K562 (cell line): ENCODE measurements at regions not wholly inside any gene's neighbourhood (a gene's known extent, or its start where the extent isn't known, plus 50 kb on each side); places are given as distances from the start of the nearest gene placed in this dataset.

Experiments used
- CBFA2T2 ChIP-seq: fragments of 450-650 bp; conservative IDR thresholded peaks from 2 replicates; pipeline ENCODE4 v1.6.1; 2017; ENCODE audit warnings: mild to moderate bottlenecking
- COPS2 ChIP-seq: fragments of 450-650 bp; conservative IDR thresholded peaks from 2 replicates; pipeline ENCODE4 v1.6.1; 2016; ENCODE audit warnings: mild to moderate bottlenecking, moderate library complexity
- ELF1 ChIP-seq: fragments of 200-800 bp; sonication (Bioruptor generic); IDR thresholded peaks from 2 replicates; pipeline ENCODE4 v1.6.1; 2016; ENCODE audit warnings: missing genetic modification characterization, missing compliant biosample characterization
- HEY1 ChIP-seq: fragments of 250-450 bp; sonication (Bioruptor Pico); IDR thresholded peaks from 2 replicates; pipeline ENCODE4 v1.5.0; 2020; ENCODE audit warnings: mild to moderate bottlenecking, moderate library complexity, borderline replicate concordance
- HIVEP1 ChIP-seq: fragments of 250-450 bp; sonication (Bioruptor Pico); IDR thresholded peaks from 2 replicates; pipeline ENCODE4 v1.4.0; 2020; ENCODE audit warnings: mild to moderate bottlenecking
- KLF13 ChIP-seq: fragments of 450-650 bp; IDR thresholded peaks from 2 replicates; pipeline ENCODE4 v1.6.1; 2016; ENCODE audit warnings: missing genetic modification characterization, low read depth, mild to moderate bottlenecking, missing compliant biosample characterization, moderate library complexity, borderline replicate concordance
- MCM3 ChIP-seq: fragments of 450-650 bp; IDR thresholded peaks from 2 replicates; pipeline ENCODE4 v1.6.1; 2016
- MTF1 ChIP-seq: fragments of 250-450 bp; sonication (Bioruptor Pico); IDR thresholded peaks from 2 replicates; pipeline ENCODE4 v1.9.0; 2021; ENCODE audit warnings: moderate library complexity, mild to moderate bottlenecking, inconsistent platforms, borderline replicate concordance
- NFRKB ChIP-seq: fragments of 450-650 bp; IDR thresholded peaks from 2 replicates; pipeline ENCODE4 v1.6.1; 2016; ENCODE audit warnings: low read depth
- NR2C1 ChIP-seq, 2 experiments: fragments of 450-650 bp; IDR thresholded peaks; 2 replicates each; pipeline ENCODE4 v1.6.1; 2017; ENCODE audit warnings: mild to moderate bottlenecking in 2 of 2, antibody characterized with exemption in 1 of 2, inconsistent platforms in 1 of 2, missing compliant biosample characterization in 1 of 2, missing genetic modification characterization in 1 of 2
- PHB ChIP-seq: fragments of 250-450 bp; sonication (Bioruptor Pico); IDR thresholded peaks from 2 replicates; pipeline ENCODE4 v1.5.0; 2021
- PRMT5 ChIP-seq: sonication (generic); formaldehyde crosslinking; IDR thresholded peaks from 2 replicates; pipeline ENCODE4 v1.5.0; 2020; ENCODE audit warnings: missing genetic modification reagents
- TCF3 ChIP-seq: sonication (generic); formaldehyde crosslinking; IDR thresholded peaks from 2 replicates; pipeline ENCODE4 v1.4.0; 2020; ENCODE audit warnings: mild to moderate bottlenecking, missing genetic modification reagents
- ZBTB8A ChIP-seq: fragments of 450-650 bp; IDR thresholded peaks from 2 replicates; pipeline ENCODE4 v1.6.1; 2018; ENCODE audit warnings: mild to moderate bottlenecking, moderate library complexity; ENCODE audit not compliant: partially characterized antibody
- ZFP30 ChIP-seq: fragments of 250-450 bp; sonication (Bioruptor Pico); IDR thresholded peaks from 2 replicates; pipeline ENCODE4 v1.8.0; 2022; ENCODE audit warnings: moderate library complexity, mild to moderate bottlenecking, inconsistent platforms, borderline replicate concordance
- ZNF584 ChIP-seq: fragments of 200-800 bp; sonication (Bioruptor generic); IDR thresholded peaks from 2 replicates; pipeline ENCODE4 v1.6.1; 2016; ENCODE audit warnings: low read depth, mild to moderate bottlenecking, missing genetic modification characterization, missing compliant biosample characterization
- ZNF644 ChIP-seq: fragments of 200-800 bp; sonication (Bioruptor generic); IDR thresholded peaks from 2 replicates; pipeline ENCODE4 v1.6.1; 2016; ENCODE audit warnings: low read depth, missing genetic modification characterization, missing compliant biosample characterization
- TF ChIP-seq, protein P1 (sequence below): sonication (generic); formaldehyde crosslinking; IDR thresholded peaks from 2 replicates; pipeline ENCODE4 v1.8.0; 2022; ENCODE audit warnings: mild to moderate bottlenecking, missing genetic modification reagents
- TF ChIP-seq, protein P2 (sequence below): fragments of 450-650 bp; IDR thresholded peaks from 2 replicates; pipeline ENCODE4 v1.6.1; 2016; ENCODE audit warnings: borderline replicate concordance
- TF ChIP-seq, protein P3 (sequence below): fragments of 450-650 bp; conservative IDR thresholded peaks from 2 replicates; pipeline ENCODE4 v1.6.1; 2016; ENCODE audit warnings: missing genetic modification characterization, low read depth, mild to moderate bottlenecking, missing compliant biosample characterization, moderate library complexity
- TF ChIP-seq, protein P4 (sequence below): fragments of 250-450 bp; sonication (Bioruptor Pico); IDR thresholded peaks from 2 replicates; pipeline ENCODE4 v1.4.0; 2020; ENCODE audit warnings: mild to moderate bottlenecking, moderate library complexity
- TF ChIP-seq, protein P5 (sequence below): sonication (generic); formaldehyde crosslinking; IDR thresholded peaks from 2 replicates; pipeline ENCODE4 v1.8.0; 2022; ENCODE audit warnings: missing genetic modification reagents, mild to moderate bottlenecking, moderate library complexity, borderline replicate concordance

DNA sequence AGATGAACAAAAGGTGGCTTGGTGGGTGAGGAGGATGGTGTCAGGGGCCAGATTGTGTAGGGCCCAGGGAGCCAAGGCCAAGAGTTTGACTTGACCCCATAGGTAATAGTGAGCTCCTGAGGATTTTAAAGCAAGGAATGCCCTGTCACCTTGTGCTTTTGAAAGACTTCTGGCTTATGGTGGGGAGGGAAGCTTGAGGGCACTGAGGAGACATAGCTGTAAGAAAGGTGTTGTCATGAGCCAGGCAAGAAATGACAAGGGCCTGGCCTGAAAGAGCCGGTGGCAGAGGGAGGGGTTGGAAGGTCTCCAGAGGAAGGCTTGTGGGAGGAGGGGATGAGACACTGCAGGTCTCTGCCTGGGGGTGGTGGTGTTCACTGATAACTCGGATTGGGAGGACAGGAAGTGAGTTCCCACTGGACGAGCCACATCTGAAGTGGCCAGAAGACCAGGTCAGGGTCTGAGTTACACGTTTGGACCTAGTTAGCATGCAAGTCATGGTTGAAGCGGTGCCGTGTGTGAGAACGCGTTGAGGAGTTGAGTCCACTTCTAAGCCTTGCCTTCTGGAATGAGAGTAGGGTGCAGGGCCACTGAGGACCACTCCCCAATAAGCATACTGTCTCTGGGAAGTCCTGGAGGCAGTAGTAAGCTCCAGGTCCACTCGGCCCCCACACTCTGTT, 64.3 kb downstream of the TET3 start (continued):
- TF ChIP-seq, protein P1, sequence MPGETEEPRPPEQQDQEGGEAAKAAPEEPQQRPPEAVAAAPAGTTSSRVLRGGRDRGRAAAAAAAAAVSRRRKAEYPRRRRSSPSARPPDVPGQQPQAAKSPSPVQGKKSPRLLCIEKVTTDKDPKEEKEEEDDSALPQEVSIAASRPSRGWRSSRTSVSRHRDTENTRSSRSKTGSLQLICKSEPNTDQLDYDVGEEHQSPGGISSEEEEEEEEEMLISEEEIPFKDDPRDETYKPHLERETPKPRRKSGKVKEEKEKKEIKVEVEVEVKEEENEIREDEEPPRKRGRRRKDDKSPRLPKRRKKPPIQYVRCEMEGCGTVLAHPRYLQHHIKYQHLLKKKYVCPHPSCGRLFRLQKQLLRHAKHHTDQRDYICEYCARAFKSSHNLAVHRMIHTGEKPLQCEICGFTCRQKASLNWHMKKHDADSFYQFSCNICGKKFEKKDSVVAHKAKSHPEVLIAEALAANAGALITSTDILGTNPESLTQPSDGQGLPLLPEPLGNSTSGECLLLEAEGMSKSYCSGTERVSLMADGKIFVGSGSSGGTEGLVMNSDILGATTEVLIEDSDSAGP (CRISPR knock-in tag) = no peak
- TF ChIP-seq PRMT5 (CRISPR knock-in tag) (no peak), ZNF584 (CRISPR knock-in tag) (0 out of 2 replicates have a peak, but pooled peaks have one; percentile 33), ZNF644 (tag) (no peak), PHB (CRISPR knock-in tag) (no peak), MCM3 (no peak), KLF13 (tag) (no peak), ZBTB8A (no peak), ZFP30 (no peak), ELF1 (0 out of 2 replicates have a peak, but pooled peaks have one; percentile 32), MTF1 (CRISPR knock-in tag) (no peak), CBFA2T2 (peak; percentile 90), NR2C1 (IDR thresholded peaks at IDR 0.05) (no peak), NR2C1 (tag; IDR thresholded peaks at IDR 0.05) (no peak), COPS2 (no peak), TCF3 (CRISPR knock-in tag) (peak; percentile 90), HIVEP1 (0 out of 2 replicates have a peak, but pooled peaks have one; percentile 15), HEY1 (CRISPR knock-in tag) (no peak), NFRKB (no peak)
- TF ChIP-seq, protein P2, sequence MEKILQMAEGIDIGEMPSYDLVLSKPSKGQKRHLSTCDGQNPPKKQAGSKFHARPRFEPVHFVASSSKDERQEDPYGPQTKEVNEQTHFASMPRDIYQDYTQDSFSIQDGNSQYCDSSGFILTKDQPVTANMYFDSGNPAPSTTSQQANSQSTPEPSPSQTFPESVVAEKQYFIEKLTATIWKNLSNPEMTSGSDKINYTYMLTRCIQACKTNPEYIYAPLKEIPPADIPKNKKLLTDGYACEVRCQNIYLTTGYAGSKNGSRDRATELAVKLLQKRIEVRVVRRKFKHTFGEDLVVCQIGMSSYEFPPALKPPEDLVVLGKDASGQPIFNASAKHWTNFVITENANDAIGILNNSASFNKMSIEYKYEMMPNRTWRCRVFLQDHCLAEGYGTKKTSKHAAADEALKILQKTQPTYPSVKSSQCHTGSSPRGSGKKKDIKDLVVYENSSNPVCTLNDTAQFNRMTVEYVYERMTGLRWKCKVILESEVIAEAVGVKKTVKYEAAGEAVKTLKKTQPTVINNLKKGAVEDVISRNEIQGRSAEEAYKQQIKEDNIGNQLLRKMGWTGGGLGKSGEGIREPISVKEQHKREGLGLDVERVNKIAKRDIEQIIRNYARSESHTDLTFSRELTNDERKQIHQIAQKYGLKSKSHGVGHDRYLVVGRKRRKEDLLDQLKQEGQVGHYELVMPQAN = 0 out of 2 replicates have a peak, but pooled peaks have one; percentile 34
- TF ChIP-seq, protein P3, sequence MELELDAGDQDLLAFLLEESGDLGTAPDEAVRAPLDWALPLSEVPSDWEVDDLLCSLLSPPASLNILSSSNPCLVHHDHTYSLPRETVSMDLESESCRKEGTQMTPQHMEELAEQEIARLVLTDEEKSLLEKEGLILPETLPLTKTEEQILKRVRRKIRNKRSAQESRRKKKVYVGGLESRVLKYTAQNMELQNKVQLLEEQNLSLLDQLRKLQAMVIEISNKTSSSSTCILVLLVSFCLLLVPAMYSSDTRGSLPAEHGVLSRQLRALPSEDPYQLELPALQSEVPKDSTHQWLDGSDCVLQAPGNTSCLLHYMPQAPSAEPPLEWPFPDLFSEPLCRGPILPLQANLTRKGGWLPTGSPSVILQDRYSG = no peak
- TF ChIP-seq, protein P4, sequence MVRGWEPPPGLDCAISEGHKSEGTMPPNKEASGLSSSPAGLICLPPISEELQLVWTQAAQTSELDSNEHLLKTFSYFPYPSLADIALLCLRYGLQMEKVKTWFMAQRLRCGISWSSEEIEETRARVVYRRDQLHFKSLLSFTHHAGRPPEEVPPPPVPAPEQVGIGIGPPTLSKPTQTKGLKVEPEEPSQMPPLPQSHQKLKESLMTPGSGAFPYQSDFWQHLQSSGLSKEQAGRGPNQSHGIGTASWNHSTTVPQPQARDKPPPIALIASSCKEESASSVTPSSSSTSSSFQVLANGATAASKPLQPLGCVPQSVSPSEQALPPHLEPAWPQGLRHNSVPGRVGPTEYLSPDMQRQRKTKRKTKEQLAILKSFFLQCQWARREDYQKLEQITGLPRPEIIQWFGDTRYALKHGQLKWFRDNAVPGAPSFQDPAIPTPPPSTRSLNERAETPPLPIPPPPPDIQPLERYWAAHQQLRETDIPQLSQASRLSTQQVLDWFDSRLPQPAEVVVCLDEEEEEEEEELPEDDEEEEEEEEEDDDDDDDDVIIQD (CRISPR knock-in tag) = no peak
- TF ChIP-seq, protein P5, sequence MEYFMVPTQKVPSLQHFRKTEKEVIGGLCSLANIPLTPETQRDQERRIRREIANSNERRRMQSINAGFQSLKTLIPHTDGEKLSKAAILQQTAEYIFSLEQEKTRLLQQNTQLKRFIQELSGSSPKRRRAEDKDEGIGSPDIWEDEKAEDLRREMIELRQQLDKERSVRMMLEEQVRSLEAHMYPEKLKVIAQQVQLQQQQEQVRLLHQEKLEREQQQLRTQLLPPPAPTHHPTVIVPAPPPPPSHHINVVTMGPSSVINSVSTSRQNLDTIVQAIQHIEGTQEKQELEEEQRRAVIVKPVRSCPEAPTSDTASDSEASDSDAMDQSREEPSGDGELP (CRISPR knock-in tag) = peak; percentile 68
